Sigmoid colon (tissue), 4 donors: ENCODE measurements at regions not wholly inside any gene's neighbourhood (a gene's known extent, or its start where the extent isn't known, plus 50 kb on each side); places are given as distances from the start of the nearest gene placed in this dataset.

ENCODE experiments used
- EP300 ChIP-seq, 4 donors: sonication (generic); formaldehyde crosslinking; IDR thresholded peaks; one replicate each; pipeline ENCODE4 v1.6.1; 2017; ENCODE audit warnings: antibody characterized with exemption in 4 of 4
- POLR2A ChIP-seq, 2 donors: fragments of 450-650 bp; IDR thresholded peaks; one replicate each; pipeline ENCODE4 v1.6.1; 2016; ENCODE audit warnings: antibody characterized with exemption in 2 of 2, mild to moderate bottlenecking in 2 of 2, moderate library complexity in 2 of 2
- POLR2AphosphoS5 ChIP-seq, 4 donors: sonication (generic); formaldehyde crosslinking; IDR thresholded peaks; one replicate each; pipeline ENCODE4 v1.6.1; 2017; ENCODE audit warnings: antibody characterized with exemption in 4 of 4
- TF ChIP-seq, protein P1 (sequence below), 4 experiments: fragments of 450-650 bp in 3 of 4; fragments of 200-600 bp in 1 of 4; IDR thresholded peaks; one replicate each; pipeline ENCODE4 v1.5.1; 2016 to 2019; ENCODE audit warnings: antibody characterized with exemption in 4 of 4, mild to moderate bottlenecking in 3 of 4, moderate library complexity in 2 of 4

- TF ChIP-seq, protein P1, sequence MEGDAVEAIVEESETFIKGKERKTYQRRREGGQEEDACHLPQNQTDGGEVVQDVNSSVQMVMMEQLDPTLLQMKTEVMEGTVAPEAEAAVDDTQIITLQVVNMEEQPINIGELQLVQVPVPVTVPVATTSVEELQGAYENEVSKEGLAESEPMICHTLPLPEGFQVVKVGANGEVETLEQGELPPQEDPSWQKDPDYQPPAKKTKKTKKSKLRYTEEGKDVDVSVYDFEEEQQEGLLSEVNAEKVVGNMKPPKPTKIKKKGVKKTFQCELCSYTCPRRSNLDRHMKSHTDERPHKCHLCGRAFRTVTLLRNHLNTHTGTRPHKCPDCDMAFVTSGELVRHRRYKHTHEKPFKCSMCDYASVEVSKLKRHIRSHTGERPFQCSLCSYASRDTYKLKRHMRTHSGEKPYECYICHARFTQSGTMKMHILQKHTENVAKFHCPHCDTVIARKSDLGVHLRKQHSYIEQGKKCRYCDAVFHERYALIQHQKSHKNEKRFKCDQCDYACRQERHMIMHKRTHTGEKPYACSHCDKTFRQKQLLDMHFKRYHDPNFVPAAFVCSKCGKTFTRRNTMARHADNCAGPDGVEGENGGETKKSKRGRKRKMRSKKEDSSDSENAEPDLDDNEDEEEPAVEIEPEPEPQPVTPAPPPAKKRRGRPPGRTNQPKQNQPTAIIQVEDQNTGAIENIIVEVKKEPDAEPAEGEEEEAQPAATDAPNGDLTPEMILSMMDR (IDR thresholded peaks at IDR 0.05) = no peak
- TF ChIP-seq POLR2AphosphoS5 (IDR thresholded peaks at IDR 0.05) (no peak), POLR2A (IDR thresholded peaks at IDR 0.05) (no peak), EP300 (IDR thresholded peaks at IDR 0.05) (no peak)
Observed at GRCh38 chr1:181296180-181296579, 187.1 kb upstream of the CACNA1E start.
